Calu3 (cell line): ENCODE measurements at regions not wholly inside any gene's neighbourhood (a gene's known extent, or its start where the extent isn't known, plus 50 kb on each side); places are given as distances from the start of the nearest gene placed in this dataset.

Source experiments
- BruUV-seq: library from RNA; stranded (reverse); fragments of 400-500 nt; replicated peaks from 2 replicates; lab custom pipeline; 2021; lab: Mats Ljungman, UMichigan
- CTCF ChIA-PET: fragments of 300-600 bp; sonication (Branson Sonifier 250); formaldehyde crosslinking; loops from one replicate; lab custom pipeline; 2022; ENCODE audit warnings: antibody characterized with exemption; lab: Charles Lee
- DNase-seq: peaks from one replicate; pipeline ENCODE4 v3.0.0; 2022
- H3K27ac Mint-ChIP-seq: one replicate; pipeline ENCODE4 v1.8.0; 2022; ENCODE audit warnings: mixed read lengths; ENCODE audit not compliant: unreplicated experiment
- H3K27me3 Mint-ChIP-seq: one replicate; pipeline ENCODE4 v1.8.0; 2022; ENCODE audit warnings: mixed read lengths; ENCODE audit not compliant: unreplicated experiment
- H3K36me3 Mint-ChIP-seq: one replicate; pipeline ENCODE4 v1.8.0; 2022; ENCODE audit warnings: mild to moderate bottlenecking, moderate library complexity, mixed read lengths; ENCODE audit not compliant: insufficient read depth, unreplicated experiment
- H3K4me1 Mint-ChIP-seq: one replicate; pipeline ENCODE4 v1.8.0; 2022; ENCODE audit warnings: mild to moderate bottlenecking, low read depth, mixed read lengths; ENCODE audit not compliant: unreplicated experiment
- H3K4me3 Mint-ChIP-seq: one replicate; pipeline ENCODE4 v1.8.0; 2022; ENCODE audit warnings: mild to moderate bottlenecking, low read depth, moderate library complexity, mixed read lengths; ENCODE audit not compliant: unreplicated experiment
- H3K9me3 Mint-ChIP-seq: one replicate; pipeline ENCODE4 v1.8.0; 2022; ENCODE audit warnings: low read depth, mixed read lengths; ENCODE audit not compliant: unreplicated experiment
- intact Hi-C: fragments of 100-400 bp; cut with micrococcal nuclease; formaldehyde crosslinking; loops from one replicate; pipeline ENCODE4 v1.10.0; 2022; ENCODE audit not compliant: unreplicated experiment
- TF ChIP-seq, protein P1 (sequence below): fragments of 200-600 bp; IDR thresholded peaks from one replicate; pipeline ENCODE4 v1.8.0; 2022; ENCODE audit warnings: antibody characterized with exemption; ENCODE audit not compliant: unreplicated experiment

DNA sequence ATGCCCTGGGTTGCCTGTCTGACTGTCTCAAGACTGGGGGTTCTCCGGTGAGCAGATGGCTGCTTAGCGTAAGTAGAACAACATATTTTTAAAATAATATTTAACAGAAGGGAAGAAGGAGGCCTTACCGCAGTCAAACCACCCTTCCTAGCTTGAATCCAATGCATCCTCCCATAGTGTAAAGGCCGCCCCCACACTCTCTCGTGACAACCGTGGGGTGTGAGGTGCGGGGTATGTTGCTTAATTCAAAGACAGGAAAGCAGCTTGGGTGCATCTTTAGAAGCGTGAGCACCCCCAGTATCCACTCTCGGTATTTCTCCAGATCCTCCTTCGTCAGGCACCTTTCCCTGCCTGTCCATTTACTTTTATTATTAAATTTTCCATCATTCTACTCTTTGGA lies 501.2 kb upstream of the CDH4 start:
- no peak for DNase-seq
- CTCF ChIA-PET, result no interaction called here
- no TSS peak for BruUV-seq
- no peaks in the 10 kb centered on the region for H3K36me3 Mint-ChIP-seq
- no peaks in the 10 kb centered on the region for H3K4me1 Mint-ChIP-seq
- H3K27me3 Mint-ChIP-seq, result no peaks in the 10 kb centered on the region
- no peak overlapping the region for H3K27ac Mint-ChIP-seq
- peaks cover 23% of the 10 kb centered on the region for H3K9me3 Mint-ChIP-seq
- intact Hi-C loops, result no loop called here
- TF ChIP-seq, protein P1, sequence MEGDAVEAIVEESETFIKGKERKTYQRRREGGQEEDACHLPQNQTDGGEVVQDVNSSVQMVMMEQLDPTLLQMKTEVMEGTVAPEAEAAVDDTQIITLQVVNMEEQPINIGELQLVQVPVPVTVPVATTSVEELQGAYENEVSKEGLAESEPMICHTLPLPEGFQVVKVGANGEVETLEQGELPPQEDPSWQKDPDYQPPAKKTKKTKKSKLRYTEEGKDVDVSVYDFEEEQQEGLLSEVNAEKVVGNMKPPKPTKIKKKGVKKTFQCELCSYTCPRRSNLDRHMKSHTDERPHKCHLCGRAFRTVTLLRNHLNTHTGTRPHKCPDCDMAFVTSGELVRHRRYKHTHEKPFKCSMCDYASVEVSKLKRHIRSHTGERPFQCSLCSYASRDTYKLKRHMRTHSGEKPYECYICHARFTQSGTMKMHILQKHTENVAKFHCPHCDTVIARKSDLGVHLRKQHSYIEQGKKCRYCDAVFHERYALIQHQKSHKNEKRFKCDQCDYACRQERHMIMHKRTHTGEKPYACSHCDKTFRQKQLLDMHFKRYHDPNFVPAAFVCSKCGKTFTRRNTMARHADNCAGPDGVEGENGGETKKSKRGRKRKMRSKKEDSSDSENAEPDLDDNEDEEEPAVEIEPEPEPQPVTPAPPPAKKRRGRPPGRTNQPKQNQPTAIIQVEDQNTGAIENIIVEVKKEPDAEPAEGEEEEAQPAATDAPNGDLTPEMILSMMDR, result no peak
- no peak overlapping the region for H3K4me3 Mint-ChIP-seq

DNA sequence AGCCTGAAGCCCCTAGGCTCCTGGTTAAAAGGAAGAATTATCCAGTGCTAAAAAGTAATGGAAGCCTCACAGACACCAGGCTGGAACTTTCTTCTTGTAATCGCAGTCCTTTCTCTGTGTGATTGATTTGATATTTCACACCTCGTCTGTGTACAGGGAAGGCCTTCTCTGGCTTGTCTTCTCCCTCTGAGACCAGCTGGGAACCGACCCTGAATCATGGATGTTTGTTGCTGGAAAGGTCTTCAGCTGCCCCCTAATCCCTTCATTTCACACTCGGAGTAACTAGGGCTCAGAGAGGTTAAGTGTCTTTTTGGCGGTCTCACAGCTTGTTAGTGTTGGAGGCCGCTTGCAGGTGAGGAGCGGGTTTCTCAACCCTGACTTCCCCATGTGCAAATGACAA lies 500.2 kb upstream of the CDH4 start:
- no peaks in the 10 kb centered on the region for H3K36me3 Mint-ChIP-seq
- no peak overlapping the region for H3K27ac Mint-ChIP-seq
- H3K27me3 Mint-ChIP-seq, result no peaks in the 10 kb centered on the region
- TF ChIP-seq, protein P1, result no peak
- CTCF ChIA-PET, result interaction anchor here (0.6 kb wide), 1 partner anchor 740 kb away, joined by 8 read pairs; no protein-coding TSS in a partner anchor
- H3K4me1 Mint-ChIP-seq, result no peaks in the 10 kb centered on the region
- intact Hi-C loops, result no loop called here
- DNase-seq, result no peak
- BruUV-seq, result no TSS peak
- no peak overlapping the region for H3K4me3 Mint-ChIP-seq
- peaks cover 18% of the 10 kb centered on the region for H3K9me3 Mint-ChIP-seq

DNA sequence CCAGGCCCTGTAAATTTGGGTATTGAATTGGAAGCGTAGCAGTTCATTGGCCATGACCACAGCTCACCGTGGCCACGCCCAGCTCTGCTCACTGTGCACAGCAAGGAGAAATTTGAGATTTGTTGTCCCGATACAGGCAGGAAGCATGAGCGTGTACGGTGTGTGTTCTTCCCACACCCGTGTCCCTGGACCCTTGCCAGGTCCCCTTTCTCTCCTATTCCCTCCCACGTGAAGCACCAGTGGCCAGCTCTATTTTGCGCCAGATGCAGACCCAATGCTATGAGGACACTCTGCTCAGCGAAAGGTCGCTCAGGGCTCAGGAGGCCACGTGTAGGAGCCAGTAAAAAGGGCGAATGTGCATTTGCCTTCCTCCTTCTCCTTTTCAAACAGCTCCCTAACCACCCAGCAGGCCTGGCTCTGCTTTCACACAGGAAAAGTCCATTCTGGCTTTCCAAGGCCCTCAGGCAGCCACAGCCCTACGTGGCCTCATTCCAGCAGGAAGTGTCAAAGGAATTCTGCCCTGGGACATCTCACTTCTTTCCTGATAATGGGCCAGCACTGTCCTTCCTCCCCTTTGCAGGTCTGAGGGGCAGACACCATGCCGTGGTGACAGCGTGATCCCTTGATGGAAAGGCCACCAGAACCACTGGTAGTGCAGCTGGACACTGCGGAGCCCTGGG lies 499.2 kb upstream of the CDH4 start:
- Mint-ChIP-seq H3K27me3 (no peaks in the 10 kb centered on the region), H3K9me3 (peaks cover 18% of the 10 kb centered on the region), H3K27ac (no peak overlapping the region), H3K4me1 (no peaks in the 10 kb centered on the region), H3K36me3 (no peaks in the 10 kb centered on the region), H3K4me3 (no peak overlapping the region)
- TF ChIP-seq, protein P1, result no peak
- CTCF ChIA-PET, result no interaction called here
- intact Hi-C loops, result no loop called here
- no peak for DNase-seq
- no TSS peak for BruUV-seq

DNA sequence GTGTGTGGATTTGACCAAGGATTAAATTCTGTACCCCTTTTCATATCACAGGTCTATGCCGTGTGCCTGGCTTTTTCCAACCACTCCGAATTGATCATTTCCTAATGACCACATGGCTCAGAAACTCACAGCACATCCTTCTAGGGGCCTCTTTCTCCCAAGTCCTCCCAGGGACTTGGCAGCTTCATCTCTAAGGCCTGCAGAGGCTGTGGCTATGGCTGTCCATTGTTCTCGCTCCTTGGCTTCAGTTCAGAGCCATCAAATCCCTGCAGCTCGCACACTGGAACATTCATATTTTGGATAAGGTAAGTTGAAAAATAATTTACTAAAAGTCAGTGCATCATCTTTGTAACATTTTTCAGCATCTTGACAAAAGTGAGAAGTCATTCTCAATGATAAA lies 497.2 kb upstream of the CDH4 start:
- H3K9me3 Mint-ChIP-seq, result peaks cover 7% of the 10 kb centered on the region
- H3K4me3 Mint-ChIP-seq, result no peak overlapping the region
- CTCF ChIA-PET, result no interaction called here
- TF ChIP-seq, protein P1, result no peak
- no peak overlapping the region for H3K27ac Mint-ChIP-seq
- BruUV-seq, result no TSS peak
- no peaks in the 10 kb centered on the region for H3K27me3 Mint-ChIP-seq
- no peaks in the 10 kb centered on the region for H3K4me1 Mint-ChIP-seq
- intact Hi-C loops, result no loop called here
- H3K36me3 Mint-ChIP-seq, result no peaks in the 10 kb centered on the region
- no peak for DNase-seq
